GM23338 (cell line): ENCODE measurements at regions not wholly inside any gene's neighbourhood (a gene's known extent, or its start where the extent isn't known, plus 50 kb on each side); places are given as distances from the start of the nearest gene placed in this dataset.
A peak's percentile ranks its signal among the peaks of the same experiment; 100 is the strongest.

Source experiments
- ATAC-seq: fragments of 200-7000 bp; cut with Tn5 transposase; 3 replicates; pipeline ENCODE4 v1.9.1; 2020
- DNase-seq: peaks from one replicate; pipeline ENCODE4 v3.0.0-alpha.2; 2015; ENCODE audit warnings: low spot score
- H2AFZ ChIP-seq: fragments of 200-600 bp; sonication (generic); 2 replicates; pipeline ENCODE4 v1.8.0; 2016; ENCODE audit warnings: antibody characterized with exemption, mild to moderate bottlenecking, moderate library complexity
- H3F3A ChIP-seq: fragments of 200-600 bp; sonication (generic); replicated peaks from 2 replicates; pipeline ENCODE4 v1.8.0; 2017; ENCODE audit warnings: antibody characterized with exemption, mixed run types, low read depth
- H3K27ac ChIP-seq: fragments of 200-600 bp; sonication (generic); 2 replicates; pipeline ENCODE4 v1.6.1; 2016; ENCODE audit warnings: low read depth
- H3K27me3 ChIP-seq: fragments of 200-600 bp; sonication (generic); 2 replicates; pipeline ENCODE4 v1.8.0; 2016; ENCODE audit warnings: mild to moderate bottlenecking, mixed run types, moderate library complexity; ENCODE audit not compliant: insufficient read depth
- H3K36me3 ChIP-seq: fragments of 200-600 bp; sonication (generic); 2 replicates; pipeline ENCODE4 v1.8.0; 2016; ENCODE audit warnings: mild to moderate bottlenecking; ENCODE audit not compliant: insufficient read depth
- H3K4me1 ChIP-seq: fragments of 200-600 bp; sonication (generic); 2 replicates; pipeline ENCODE4 v1.8.0; 2016; ENCODE audit warnings: mild to moderate bottlenecking, moderate library complexity; ENCODE audit not compliant: insufficient read depth
- H3K4me2 ChIP-seq: fragments of 200-600 bp; sonication (generic); 2 replicates; pipeline ENCODE4 v1.7.1; 2017; ENCODE audit warnings: mixed run types
- H3K4me3 ChIP-seq: fragments of 200-600 bp; sonication (generic); 2 replicates; pipeline ENCODE4 v1.6.1; 2016; ENCODE audit warnings: mixed run types
- H3K79me2 ChIP-seq: fragments of 200-600 bp; sonication (generic); replicated peaks from 2 replicates; pipeline ENCODE4 v1.8.0; 2017; ENCODE audit warnings: mild to moderate bottlenecking; ENCODE audit not compliant: insufficient read depth
- H3K9me2 ChIP-seq: fragments of 200-600 bp; sonication (generic); 2 replicates; pipeline ENCODE4 v1.8.0; 2017; ENCODE audit not compliant: insufficient read depth
- H4K20me1 ChIP-seq: fragments of 200-600 bp; sonication (generic); replicated peaks from 2 replicates; pipeline ENCODE4 v1.8.0; 2017; ENCODE audit warnings: mild to moderate bottlenecking; ENCODE audit not compliant: insufficient read depth
- H3K27ac Mint-ChIP-seq: 2 replicates; pipeline ENCODE4 v1.8.0; 2020; ENCODE audit warnings: inconsistent platforms, mild to moderate bottlenecking, moderate library complexity, mixed read lengths
- H3K27me3 Mint-ChIP-seq: 3 replicates; pipeline ENCODE4 v1.8.0; 2022; ENCODE audit warnings: low read depth, mild to moderate bottlenecking, moderate library complexity, mixed read lengths, inconsistent platforms; ENCODE audit not compliant: insufficient read depth, poor library complexity
- H3K36me3 Mint-ChIP-seq: 3 replicates; pipeline ENCODE4 v1.8.0; 2021; ENCODE audit warnings: low read depth, mild to moderate bottlenecking, inconsistent platforms, moderate library complexity, mixed read lengths
- H3K4me1 Mint-ChIP-seq: 3 replicates; pipeline ENCODE4 v1.8.0; 2020; ENCODE audit warnings: mild to moderate bottlenecking, inconsistent platforms, mixed read lengths
- H3K4me3 Mint-ChIP-seq: 3 replicates; pipeline ENCODE4 v1.8.0; 2021; ENCODE audit warnings: moderate library complexity, mild to moderate bottlenecking, inconsistent platforms, mixed read lengths
- H3K9me3 Mint-ChIP-seq: 3 replicates; pipeline ENCODE4 v1.8.0; 2020; ENCODE audit warnings: moderate library complexity, mild to moderate bottlenecking, inconsistent platforms, mixed read lengths
- CREB1 ChIP-seq: fragments of 250-450 bp; sonication (Bioruptor Pico); IDR thresholded peaks from 2 replicates; pipeline ENCODE4 v1.5.0; 2020; ENCODE audit warnings: low read depth, mild to moderate bottlenecking, moderate library complexity
- CTCF ChIP-seq, 2 experiments: fragments of 200-600 bp in 1 of 2; sonication (generic) in 1 of 2; conservative IDR thresholded peaks; 2 replicates each; pipeline versions ENCODE4 v1.5.1 to v1.6.1; 2016 to 2017; ENCODE audit warnings: antibody characterized with exemption in 2 of 2, low read depth in 2 of 2, mild to moderate bottlenecking in 2 of 2, moderate library complexity in 1 of 2
- ETS1 ChIP-seq: IDR thresholded peaks from 2 replicates; pipeline ENCODE4 v1.6.1; 2016; ENCODE audit warnings: antibody characterized with exemption
- EZH2 ChIP-seq: fragments of 200-600 bp; sonication (generic); IDR thresholded peaks from one replicate; pipeline ENCODE4 v1.8.0; 2017; ENCODE audit warnings: antibody characterized with exemption, mild to moderate bottlenecking, low read depth; ENCODE audit not compliant: unreplicated experiment
- EZH2phosphoT487 ChIP-seq: fragments of 200-600 bp; sonication (generic); IDR thresholded peaks from one replicate; pipeline ENCODE4 v1.8.1; 2018; ENCODE audit warnings: antibody characterized with exemption; ENCODE audit not compliant: unreplicated experiment
- JUNB ChIP-seq: IDR thresholded peaks from one replicate; pipeline ENCODE4 v1.6.1; 2016; ENCODE audit warnings: antibody characterized with exemption; ENCODE audit not compliant: unreplicated experiment
- NANOG ChIP-seq: IDR thresholded peaks from 2 replicates; pipeline ENCODE4 v1.6.1; 2016; ENCODE audit warnings: antibody characterized with exemption, borderline replicate concordance
- REST ChIP-seq: IDR thresholded peaks from one replicate; pipeline ENCODE4 v1.6.1; 2018; ENCODE audit warnings: antibody characterized with exemption; ENCODE audit not compliant: unreplicated experiment
- STAT1 ChIP-seq: IDR thresholded peaks from one replicate; pipeline ENCODE4 v1.6.1; 2016; ENCODE audit warnings: antibody characterized with exemption; ENCODE audit not compliant: unreplicated experiment
- ZNF114 ChIP-seq: fragments of 250-450 bp; sonication (Bioruptor Pico); IDR thresholded peaks from 2 replicates; pipeline ENCODE4 v1.5.0; 2020; ENCODE audit warnings: mild to moderate bottlenecking, moderate library complexity
- ZNF331 ChIP-seq: fragments of 250-450 bp; sonication (Bioruptor Pico); IDR thresholded peaks from 2 replicates; pipeline ENCODE4 v1.5.0; 2020; ENCODE audit warnings: low read depth, mild to moderate bottlenecking, moderate library complexity
- ZNF462 ChIP-seq: fragments of 250-450 bp; sonication (Bioruptor Pico); IDR thresholded peaks from 2 replicates; pipeline ENCODE4 v1.5.0; 2020; ENCODE audit warnings: mild to moderate bottlenecking, moderate library complexity

GRCh38 chr2:61742955-61743354 lies 110.9 kb downstream of the FAM161A start (continued):
- no peak for TF ChIP-seq NANOG

GRCh38 chr2:61737841-61738240 lies 116.0 kb downstream of the FAM161A start:
- H3K27ac Mint-ChIP-seq: no peak overlapping the region
- no peaks in the 10 kb centered on the region for H3F3A ChIP-seq
- H3K4me2 ChIP-seq: no peak overlapping the region
- H3K4me3 Mint-ChIP-seq: no peak overlapping the region
- H4K20me1 ChIP-seq: no peaks in the 10 kb centered on the region
- no peaks in the 10 kb centered on the region for H3K4me1 ChIP-seq
- peak overlapping the region; percentile 69; the same call in 1 of the 2 replicates for H2AFZ ChIP-seq
- H3K36me3 Mint-ChIP-seq: no peaks in the 10 kb centered on the region
- no peaks in the 10 kb centered on the region for H3K27me3 ChIP-seq
- H3K4me3 ChIP-seq: no peak overlapping the region
- no peaks in the 10 kb centered on the region for H3K9me2 ChIP-seq
- H3K79me2 ChIP-seq: no peaks in the 10 kb centered on the region
- H3K27me3 Mint-ChIP-seq: no peaks in the 10 kb centered on the region
- H3K27ac ChIP-seq: no peak overlapping the region
- ATAC-seq: no peak
- DNase-seq: no peak
- no peak for TF ChIP-seq STAT1
- TF ChIP-seq EZH2: no peak
- TF ChIP-seq NANOG: no peak
- TF ChIP-seq CREB1: no peak
- TF ChIP-seq ZNF462: no peak
- TF ChIP-seq ZNF114 (CRISPR knock-in tag): no peak
- TF ChIP-seq REST: no peak
- no peak for TF ChIP-seq ZNF331
- TF ChIP-seq CTCF (conservative IDR thresholded peaks at IDR 0.05; ENCODE audit: low read depth in 2 of 2): no peak
- no peak for TF ChIP-seq JUNB
- TF ChIP-seq ETS1: no peak
- TF ChIP-seq EZH2phosphoT487: no peak
- peaks cover 3% of the 10 kb centered on the region; the same call in 1 of the 3 replicates for H3K4me1 Mint-ChIP-seq
- H3K36me3 ChIP-seq: no peaks in the 10 kb centered on the region
- H3K9me3 Mint-ChIP-seq: no peaks in the 10 kb centered on the region
